ENCODE measurements at regions not wholly inside any gene's neighbourhood (a gene's known extent, or its start where the extent isn't known, plus 50 kb on each side); places are given as distances from the start of the nearest gene placed in this dataset.

DNA sequence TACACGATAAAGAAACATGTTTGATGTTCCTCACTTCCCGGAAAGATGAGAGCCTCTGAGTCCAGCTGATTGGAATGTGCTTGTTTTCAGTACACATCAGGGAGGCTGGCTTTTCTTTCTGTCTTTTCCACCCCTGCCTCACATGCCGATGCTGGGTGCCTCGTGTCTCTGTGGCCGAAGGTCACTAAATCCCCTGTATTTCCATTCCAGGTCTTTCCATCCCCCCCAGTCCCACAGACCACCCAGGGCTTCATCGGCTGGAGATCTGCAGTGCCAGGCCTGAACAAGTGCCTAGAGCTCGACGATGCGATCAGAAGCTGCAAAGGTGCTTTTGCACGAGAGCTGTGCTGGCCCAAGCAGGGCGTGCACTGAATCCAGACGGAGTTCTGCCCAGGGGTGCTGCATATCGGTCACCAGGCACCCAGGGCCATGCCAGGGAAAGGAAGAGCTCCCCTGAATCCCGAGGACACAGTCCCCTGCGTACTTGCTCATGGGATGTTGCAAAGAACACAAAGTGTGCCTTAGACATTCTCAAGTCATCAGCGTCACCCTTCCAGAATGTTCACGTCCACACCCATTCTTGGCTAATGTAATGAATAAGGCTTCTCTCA, 67.9 kb downstream of the ANKRD60 start:
- TF ChIP-seq, protein P1, sequence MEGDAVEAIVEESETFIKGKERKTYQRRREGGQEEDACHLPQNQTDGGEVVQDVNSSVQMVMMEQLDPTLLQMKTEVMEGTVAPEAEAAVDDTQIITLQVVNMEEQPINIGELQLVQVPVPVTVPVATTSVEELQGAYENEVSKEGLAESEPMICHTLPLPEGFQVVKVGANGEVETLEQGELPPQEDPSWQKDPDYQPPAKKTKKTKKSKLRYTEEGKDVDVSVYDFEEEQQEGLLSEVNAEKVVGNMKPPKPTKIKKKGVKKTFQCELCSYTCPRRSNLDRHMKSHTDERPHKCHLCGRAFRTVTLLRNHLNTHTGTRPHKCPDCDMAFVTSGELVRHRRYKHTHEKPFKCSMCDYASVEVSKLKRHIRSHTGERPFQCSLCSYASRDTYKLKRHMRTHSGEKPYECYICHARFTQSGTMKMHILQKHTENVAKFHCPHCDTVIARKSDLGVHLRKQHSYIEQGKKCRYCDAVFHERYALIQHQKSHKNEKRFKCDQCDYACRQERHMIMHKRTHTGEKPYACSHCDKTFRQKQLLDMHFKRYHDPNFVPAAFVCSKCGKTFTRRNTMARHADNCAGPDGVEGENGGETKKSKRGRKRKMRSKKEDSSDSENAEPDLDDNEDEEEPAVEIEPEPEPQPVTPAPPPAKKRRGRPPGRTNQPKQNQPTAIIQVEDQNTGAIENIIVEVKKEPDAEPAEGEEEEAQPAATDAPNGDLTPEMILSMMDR (conservative IDR thresholded peaks at IDR 0.05; ENCODE audit: low read depth, low read length): no peak
- no peak for TF ChIP-seq RAD21 (IDR thresholded peaks at IDR 0.05; ENCODE audit: low read length)
- TF ChIP-seq RCOR1 (IDR thresholded peaks at IDR 0.05; ENCODE audit: insufficient replicate concordance, low read length): no peak

Measured in IMR-90 (cell line).